Upper lobe of left lung (tissue), 4 donors: ENCODE measurements at regions not wholly inside any gene's neighbourhood (a gene's known extent, or its start where the extent isn't known, plus 50 kb on each side); places are given as distances from the start of the nearest gene placed in this dataset.

Experiments
- CTCF ChIP-seq, 6 experiments: fragments of 450-650 bp in 4 of 6; fragments of 200-600 bp in 2 of 6; sonication (generic) in 2 of 6; IDR thresholded peaks; one replicate each; pipeline ENCODE4 v1.5.1; 2016 to 2019; ENCODE audit warnings: antibody characterized with exemption in 6 of 6
- POLR2AphosphoS5 ChIP-seq, 2 donors: sonication (generic); formaldehyde crosslinking; IDR thresholded peaks; one replicate each; pipeline ENCODE4 v1.5.1; 2017; ENCODE audit warnings: antibody characterized with exemption in 2 of 2

- TF ChIP-seq CTCF (IDR thresholded peaks at IDR 0.05) = no peak
- no peak for TF ChIP-seq POLR2AphosphoS5 (IDR thresholded peaks at IDR 0.05)
These were observed 262.7 kb downstream of the HAUS1 start for GRCh38 chr18:46366751-46367376.
